ENCODE measurements at regions not wholly inside any gene's neighbourhood (a gene's known extent, or its start where the extent isn't known, plus 50 kb on each side); places are given as distances from the start of the nearest gene placed in this dataset.
"Not testable (repeated sequence)": the region's sequence is repeated elsewhere in the genome, so short reads cannot be mapped to it uniquely, and the experiment has no call there.

DNA sequence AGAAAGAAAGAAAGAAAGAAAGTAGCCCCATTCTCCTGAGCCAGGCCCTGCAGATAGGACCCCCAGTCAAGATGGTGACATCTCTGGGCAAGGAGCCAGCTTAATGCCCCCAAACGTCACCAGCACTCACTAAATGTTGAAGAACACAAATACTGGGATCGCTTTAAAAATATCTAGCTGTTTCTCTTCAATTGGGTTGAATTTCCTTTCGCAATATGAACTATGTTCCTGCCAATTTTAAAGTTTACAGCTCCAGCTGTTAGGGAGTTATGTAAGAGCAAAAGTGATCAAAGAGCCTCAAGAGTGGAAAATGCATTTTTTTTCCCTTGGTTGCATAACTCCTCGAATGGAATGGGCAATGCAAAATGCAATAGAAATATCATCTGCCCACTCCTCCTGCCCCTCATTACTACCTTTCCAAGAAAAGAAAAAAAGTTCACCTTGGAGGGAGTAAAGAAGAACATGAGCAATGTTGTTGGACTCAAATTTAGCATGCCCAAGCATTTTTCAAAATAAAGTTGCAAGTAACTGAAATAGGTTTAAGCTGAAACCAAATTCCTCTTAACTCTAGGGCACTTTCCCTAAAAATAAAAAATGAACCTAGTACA, 244.2 kb upstream of the PIK3R1 start:
- in situ Hi-C loops (cut with HindIII; ENCODE audit: low sequenced_read_pairs) = no loop called here
- DNase-seq (ENCODE audit: low spot score) = no peak

DNA sequence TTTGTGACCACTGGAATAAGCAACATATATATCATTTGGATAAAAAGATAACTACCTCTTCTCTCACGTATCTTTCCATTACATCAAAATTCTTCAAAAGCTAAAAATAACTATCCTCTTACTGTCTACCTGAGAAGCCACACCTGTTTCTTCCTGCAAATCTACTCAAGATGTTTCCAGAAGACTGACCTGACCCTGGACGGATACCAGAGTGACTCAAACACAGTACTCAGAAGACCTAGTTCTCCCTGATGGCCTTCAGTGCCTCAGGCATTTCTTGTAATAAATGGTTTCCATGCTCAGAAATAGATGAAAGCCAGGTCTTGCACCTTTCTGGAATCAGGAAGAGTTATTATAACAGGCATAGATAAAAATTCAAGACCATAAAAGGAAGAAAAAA, 245.9 kb upstream of the PIK3R1 start:
- in situ Hi-C loops (cut with HindIII; ENCODE audit: low sequenced_read_pairs) = no loop called here
- DNase-seq (ENCODE audit: low spot score) = no peak

DNA sequence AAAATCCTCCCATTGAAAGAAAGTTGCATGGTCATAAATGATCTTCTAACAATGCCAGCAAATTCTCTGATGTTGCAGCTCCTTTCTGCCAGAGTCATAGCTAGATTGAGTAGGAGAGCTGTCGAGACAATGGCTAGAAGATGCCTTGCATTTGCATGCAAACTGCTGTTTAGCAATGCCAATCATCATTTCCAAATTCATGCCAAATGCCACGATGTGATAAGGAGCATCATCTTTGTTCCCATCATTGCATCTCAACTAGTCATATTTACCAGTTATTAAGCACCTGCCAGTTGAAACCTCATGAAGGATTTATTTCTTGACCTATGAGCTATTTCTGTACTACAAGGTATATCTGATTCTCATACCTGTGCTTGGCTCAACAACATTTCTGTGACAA, 246.4 kb upstream of the PIK3R1 start:
- in situ Hi-C loops (cut with HindIII; ENCODE audit: low sequenced_read_pairs) = no loop called here
- DNase-seq (ENCODE audit: low spot score) = no peak

DNA sequence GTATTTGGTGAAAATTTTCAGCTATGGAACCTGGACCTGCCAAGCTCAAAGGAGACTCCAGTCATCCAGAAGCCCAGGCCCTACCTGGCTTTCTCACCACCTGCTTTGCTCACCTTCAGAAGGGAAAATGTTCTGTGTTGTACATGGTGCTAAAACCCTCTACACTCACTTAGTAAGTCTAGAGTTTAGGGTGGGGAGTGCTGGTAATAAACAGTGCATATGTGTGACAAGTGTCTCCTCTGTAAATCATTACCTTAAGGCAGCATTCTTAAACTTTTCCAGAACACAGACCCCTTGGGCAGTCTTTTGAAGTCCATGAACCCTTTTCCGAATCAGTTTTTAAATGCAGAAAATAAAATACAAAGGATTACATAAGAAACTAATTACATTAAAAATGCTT, 248.8 kb upstream of the PIK3R1 start:
- DNase-seq (ENCODE audit: low spot score) = no peak
- in situ Hi-C loops (cut with HindIII; ENCODE audit: low sequenced_read_pairs) = no loop called here

DNA sequence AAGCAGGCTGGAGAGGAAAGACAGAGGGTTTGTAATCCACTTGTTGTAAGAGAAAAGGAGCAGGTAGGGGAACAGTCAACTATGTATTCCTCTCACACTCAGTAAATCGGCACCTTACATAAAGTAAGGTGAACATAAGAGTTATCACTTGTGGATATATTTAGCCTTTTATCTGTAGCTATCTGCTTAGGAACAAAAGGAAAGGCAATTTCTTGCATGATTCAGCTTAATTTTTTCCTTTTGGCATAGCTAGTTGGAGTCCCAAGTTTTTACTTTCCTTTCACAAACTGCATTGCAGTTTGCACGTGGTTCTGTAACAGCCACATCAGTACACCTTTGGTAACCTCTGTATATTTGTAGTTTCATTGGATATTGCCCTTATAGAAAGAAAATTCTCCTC, 250.9 kb upstream of the PIK3R1 start:
- DNase-seq (ENCODE audit: low spot score) = no peak
- in situ Hi-C loops (cut with HindIII; ENCODE audit: low sequenced_read_pairs) = no loop called here

DNA sequence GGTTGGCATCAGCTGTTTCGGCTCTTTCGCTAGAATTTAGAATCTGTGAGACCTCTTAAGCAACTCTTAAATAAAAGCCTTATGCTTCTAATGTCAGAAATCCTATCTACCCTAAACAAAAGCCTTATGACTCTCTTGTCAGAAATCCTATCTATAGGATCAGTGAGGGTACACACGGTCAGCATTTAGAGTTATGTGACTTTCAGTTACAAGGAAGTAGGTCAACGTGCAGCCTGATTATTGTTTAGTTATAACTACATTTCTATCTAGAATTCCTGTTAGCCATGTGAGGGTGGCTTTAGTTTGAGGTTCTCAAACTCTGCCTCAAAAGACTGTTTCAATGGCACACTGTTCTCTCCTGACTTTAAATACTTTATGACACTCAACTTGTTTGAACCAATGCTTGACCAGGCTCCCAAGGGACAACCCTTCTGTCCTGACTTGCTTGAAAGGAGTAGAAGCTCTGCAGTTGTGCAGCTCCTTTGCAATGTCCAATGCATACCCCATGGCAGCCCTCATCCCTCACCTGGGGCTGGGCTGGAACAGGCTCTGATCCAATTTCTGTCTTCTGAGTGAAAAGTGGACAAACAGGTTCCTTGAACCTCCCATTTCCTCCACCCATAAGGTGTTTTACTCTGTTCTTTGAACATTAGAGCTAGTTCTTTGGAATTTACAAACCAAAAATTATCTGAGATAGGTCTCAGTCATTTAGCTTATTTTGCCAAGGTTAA, 251.6 kb upstream of the PIK3R1 start:
- in situ Hi-C loops (cut with HindIII; ENCODE audit: low sequenced_read_pairs) = no loop called here
- no peak for DNase-seq (ENCODE audit: low spot score)

DNA sequence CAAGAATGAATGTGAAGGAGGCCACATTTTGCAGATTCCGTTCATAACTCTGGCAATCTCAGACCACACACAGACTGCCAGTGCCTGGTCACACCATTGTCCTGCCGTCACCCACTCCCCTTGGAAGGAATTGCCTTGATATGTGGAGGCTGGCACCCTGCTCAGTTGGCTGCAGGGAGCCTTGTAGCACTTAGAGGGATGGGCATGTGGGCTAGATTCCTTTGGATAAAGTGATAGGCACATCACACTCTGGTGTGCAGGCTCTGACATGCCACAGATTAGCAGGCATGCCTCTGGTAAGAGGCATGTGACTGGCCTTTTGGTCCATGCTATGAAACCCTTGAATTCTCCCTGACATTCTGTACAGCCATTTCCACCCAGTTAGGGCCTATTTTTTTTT, 254.6 kb upstream of the PIK3R1 start:
- in situ Hi-C loops (cut with HindIII; ENCODE audit: low sequenced_read_pairs) = no loop called here
- DNase-seq (ENCODE audit: low spot score) = no peak

DNA sequence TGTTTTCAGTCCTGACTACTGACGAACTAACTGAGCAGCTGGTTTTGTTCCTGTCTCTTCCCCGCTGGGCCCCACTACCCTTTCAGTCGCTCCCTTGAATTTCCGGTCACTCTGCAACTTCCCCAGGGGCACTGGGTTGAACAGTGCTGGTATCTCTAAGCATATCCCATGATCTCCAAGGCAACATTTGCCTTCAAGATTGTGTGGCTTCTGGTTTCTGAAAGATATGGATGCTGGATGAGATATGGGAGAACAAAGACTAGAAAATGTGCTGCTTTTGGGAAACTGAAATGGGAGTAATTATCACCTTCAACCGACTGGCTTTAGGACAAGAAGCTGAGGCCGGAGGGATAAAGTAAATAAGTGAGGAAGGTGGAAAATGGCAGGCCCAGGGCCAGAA, 258.2 kb upstream of the PIK3R1 start:
- in situ Hi-C loops (cut with HindIII; ENCODE audit: low sequenced_read_pairs) = no loop called here

DNA sequence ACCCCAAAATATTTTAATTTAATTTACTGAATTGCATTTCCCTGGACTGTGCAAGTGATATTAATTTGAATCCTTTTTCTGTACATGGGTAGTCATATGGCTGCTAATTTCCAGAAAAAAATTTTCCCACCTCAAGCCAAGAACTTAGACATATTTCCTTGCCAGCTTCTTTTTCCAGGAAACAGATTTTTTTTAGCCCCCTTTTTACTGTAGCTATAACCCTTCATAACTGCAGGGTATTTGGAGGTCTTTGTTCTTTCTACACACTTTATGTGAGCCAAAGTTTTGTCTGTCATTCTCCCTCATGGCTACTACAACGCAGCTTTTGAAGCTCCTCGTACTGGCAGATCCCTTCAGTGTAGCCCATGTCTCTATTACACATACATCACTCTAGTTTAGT, 261.2 kb upstream of the PIK3R1 start:
- in situ Hi-C loops (cut with HindIII; ENCODE audit: low sequenced_read_pairs) = no loop called here

More for the DNA sequence above, 258.2 kb upstream of the PIK3R1 start:
- no peak for DNase-seq (ENCODE audit: low spot score)

DNA sequence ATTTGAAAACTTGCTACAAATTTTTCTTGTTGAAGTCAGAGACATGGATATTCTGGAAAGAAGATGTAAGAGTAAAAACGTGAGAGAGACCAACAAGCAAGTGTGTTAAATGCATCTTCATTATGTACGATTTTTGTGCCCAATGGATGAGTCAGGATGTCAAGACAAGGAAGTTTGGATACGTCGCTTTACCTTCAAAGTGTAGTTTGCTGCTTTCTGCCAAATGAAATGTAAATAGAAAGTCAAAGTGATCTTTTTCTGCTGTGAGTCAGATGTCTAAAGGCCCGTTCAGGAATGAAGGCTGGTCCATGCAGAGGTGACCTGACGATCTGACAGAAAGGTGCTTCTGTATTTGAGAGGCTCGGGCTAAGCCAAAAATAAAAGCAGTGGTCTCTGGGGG, 273.1 kb upstream of the PIK3R1 start:
- in situ Hi-C loops (cut with HindIII; ENCODE audit: low sequenced_read_pairs) = no loop called here
- DNase-seq (ENCODE audit: low spot score) = no peak

More for the DNA sequence above, 261.2 kb upstream of the PIK3R1 start:
- DNase-seq (ENCODE audit: low spot score) = no peak

DNA sequence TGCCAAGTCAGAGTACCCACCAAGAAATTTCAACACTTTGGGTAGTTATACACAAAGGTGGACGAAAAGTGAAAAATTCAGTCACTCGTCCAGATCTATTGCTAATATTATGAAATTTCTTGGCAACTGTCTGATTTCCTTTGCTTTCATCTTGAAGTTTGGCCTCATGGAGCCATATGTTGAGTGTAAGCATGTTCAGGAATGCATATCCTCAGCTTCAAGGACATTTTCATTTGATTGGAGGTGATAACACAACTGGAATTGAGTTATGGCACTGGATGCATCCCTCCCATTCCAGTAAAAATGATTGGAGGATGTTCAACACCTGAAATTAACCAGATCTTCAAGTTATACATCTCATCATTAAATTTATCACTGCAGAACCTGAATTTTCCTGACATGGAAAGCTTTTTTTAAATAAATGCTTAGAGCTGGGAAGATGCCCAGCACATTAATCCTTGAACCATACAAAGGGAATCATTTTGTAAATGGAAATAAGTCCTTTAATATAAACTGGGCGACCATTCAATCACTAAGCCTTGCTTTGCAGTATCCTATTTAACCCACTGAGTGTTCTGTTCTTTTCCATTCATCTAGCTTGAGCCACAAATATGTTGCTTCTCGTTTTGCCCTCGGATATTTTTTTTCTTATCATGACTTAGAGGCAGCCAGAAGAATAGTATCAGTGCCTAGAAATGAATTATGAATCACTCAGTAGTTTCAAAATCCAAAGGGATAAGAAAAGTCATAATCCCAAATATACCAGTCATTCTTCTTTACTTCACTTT, 273.7 kb upstream of the PIK3R1 start:
- in situ Hi-C loops (cut with HindIII; ENCODE audit: low sequenced_read_pairs) = no loop called here
- no peak for DNase-seq (ENCODE audit: low spot score)

DNA sequence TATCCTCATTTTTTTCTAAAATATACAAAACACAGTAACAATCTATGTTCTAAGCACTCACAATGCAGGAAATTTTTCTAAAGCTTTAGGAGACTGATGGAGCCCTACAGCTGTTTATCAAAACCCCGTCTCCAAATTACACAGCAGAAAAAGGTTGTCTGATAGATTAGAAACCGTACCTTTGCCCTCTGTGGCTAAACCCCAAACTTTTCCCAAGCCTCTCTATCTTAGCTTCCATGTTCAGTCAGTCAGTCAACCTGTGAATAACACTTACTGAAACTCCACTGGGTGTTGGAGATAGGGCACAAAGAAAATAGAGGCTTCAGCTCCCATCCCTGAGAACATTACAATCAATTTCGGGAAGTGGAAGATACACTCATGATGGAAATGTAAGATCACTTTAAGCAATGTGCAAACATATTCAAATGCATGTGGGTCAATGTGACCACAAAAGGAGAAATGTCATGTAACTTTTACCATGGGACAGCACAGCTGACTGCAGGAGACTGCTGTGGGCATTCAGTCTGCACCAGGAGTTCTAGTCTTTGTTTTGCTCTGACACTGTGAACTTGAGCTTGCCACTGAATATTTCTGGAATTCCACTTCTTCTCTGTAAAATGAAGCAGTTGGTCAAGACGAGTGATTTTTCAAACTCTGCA, 279.5 kb upstream of the PIK3R1 start:
- DNase-seq (ENCODE audit: low spot score) = no peak
- in situ Hi-C loops (cut with HindIII; ENCODE audit: low sequenced_read_pairs) = no loop called here

DNA sequence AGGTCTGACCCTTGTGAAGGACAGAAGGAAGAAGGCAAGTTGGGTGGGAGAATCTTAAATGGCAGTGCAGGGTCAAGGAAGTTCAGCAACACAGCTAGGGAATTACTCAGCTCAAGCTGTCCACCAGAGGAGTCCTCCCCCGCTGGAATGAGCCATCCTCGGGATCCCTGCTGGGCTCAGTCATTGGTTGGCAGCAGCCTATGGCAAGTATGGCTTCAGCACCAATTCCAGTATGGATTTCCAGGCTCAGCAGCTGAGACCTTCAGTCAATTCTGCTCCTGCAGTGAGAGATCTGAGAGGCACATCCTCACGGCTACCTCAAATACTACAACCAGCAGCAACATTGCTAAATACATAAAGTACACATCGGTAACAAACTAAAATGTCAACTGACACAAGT, 280.6 kb upstream of the PIK3R1 start:
- in situ Hi-C loops (cut with HindIII; ENCODE audit: low sequenced_read_pairs) = no loop called here

DNA sequence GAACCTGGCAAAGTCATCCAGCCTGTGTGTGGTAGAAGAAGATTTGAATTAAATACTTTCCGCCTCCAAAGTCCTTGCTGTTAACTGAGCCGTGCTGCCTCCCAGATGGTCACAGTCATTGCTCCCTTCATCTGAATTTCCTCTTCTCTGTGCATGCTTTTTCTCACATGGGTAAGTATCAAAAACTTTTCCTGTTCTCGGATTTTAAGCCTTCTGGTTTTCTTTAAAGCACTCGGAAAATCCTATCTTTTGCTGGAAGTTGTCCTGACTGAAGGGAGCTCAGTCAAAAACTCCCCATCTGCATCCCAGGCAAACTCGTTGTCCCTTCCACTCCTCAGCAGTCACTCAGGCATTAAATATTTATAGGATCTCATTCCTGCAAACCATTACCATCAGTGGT, 290.0 kb upstream of the PIK3R1 start:
- DNase-seq (ENCODE audit: low spot score) = no peak
- in situ Hi-C loops (cut with HindIII; ENCODE audit: low sequenced_read_pairs) = no loop called here

More for the DNA sequence above, 280.6 kb upstream of the PIK3R1 start:
- DNase-seq (ENCODE audit: low spot score) = no peak

DNA sequence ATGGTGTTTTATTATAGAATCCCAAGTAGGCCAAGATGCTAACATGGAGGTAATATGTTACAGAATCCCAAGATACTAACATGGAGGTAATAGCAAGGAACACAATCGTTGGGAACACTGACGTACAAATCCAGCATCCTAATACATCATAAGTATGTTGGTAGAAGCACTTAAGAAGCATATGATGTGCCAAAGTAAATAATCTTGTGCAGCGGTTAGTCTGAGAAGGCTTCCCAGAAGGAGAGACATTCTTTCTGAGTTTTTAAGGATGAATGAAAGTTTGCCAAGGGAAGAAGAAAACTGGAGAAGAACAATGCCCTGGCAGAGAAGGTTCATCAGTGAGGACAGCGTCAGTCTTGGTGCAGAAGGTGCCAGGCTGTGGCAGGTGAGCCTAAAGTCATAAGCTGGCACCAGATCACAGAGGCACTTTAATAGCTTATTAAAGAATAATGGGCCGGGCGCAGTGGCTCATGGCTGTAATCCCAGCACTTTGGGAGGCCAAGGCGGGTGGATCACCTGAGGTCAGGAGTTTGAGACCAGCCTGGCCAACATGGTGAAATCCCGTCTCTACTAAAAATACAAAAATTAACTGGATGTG, 294.5 kb upstream of the PIK3R1 start:
- in situ Hi-C loops (cut with HindIII; ENCODE audit: low sequenced_read_pairs) = no loop called here
- DNase-seq (ENCODE audit: low spot score) = no peak

DNA sequence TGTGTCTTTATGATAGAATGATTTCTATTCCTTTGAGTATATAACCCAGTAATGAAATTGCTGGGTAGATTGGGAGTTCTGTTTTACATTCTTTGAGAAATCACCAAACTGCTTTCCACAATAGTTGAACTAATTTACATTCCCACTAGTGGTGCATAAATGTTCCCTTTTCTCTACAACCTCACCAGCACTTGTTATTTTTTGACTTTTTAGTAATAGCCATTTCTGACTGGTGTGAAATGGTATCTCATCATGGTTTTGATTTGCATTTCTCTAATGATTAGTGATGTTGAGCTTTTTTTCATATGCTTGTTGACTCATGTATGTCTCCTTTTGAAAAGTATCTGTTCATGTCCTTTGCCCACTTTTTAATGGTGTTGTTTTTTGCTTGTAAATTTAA, 296.0 kb upstream of the PIK3R1 start:
- in situ Hi-C loops (cut with HindIII; ENCODE audit: low sequenced_read_pairs) = not testable (repeated sequence)

DNA sequence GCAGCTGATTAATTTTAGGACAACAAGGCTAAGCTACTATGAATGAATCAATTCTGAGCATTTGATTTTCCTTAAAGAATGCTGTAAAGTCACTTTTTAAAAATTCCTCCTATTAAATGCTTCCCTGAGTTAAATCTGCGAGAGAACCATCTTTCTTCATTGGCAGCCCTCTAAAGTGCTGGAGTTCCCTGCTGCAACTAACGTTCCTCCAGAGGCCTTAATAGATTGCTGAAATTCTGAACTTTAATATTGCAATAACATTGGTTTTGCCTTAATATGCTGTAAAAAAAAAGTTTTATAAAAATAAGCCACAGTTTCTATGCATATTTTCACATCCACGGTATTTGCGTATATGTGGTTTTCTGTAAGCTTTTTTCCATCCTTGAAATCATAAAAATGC, 298.0 kb upstream of the PIK3R1 start:
- DNase-seq (ENCODE audit: low spot score) = no peak
- in situ Hi-C loops (cut with HindIII; ENCODE audit: low sequenced_read_pairs) = no loop called here

More for the DNA sequence above, 296.0 kb upstream of the PIK3R1 start:
- DNase-seq (ENCODE audit: low spot score) = not testable (repeated sequence)

DNA sequence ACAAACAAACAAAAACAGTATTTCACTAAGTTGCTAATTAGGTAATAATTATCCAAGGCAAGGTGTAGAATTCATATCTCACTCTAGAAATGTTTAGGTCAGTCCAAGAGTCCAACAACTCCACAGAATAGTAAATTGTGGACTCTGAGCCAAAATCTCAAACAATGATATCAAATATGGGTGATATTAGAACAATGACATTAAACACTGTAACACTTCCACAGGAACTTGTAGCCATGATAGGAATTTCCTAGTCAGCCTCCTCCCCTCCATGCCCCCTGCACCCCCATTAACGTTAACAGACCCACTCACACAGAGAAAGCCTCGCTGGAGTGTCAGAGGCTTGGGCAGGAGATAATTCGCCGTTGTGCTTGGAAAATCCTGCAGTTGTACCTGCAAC, 305.0 kb upstream of the PIK3R1 start:
- in situ Hi-C loops (cut with HindIII; ENCODE audit: low sequenced_read_pairs) = no loop called here
- DNase-seq (ENCODE audit: low spot score) = no peak

DNA sequence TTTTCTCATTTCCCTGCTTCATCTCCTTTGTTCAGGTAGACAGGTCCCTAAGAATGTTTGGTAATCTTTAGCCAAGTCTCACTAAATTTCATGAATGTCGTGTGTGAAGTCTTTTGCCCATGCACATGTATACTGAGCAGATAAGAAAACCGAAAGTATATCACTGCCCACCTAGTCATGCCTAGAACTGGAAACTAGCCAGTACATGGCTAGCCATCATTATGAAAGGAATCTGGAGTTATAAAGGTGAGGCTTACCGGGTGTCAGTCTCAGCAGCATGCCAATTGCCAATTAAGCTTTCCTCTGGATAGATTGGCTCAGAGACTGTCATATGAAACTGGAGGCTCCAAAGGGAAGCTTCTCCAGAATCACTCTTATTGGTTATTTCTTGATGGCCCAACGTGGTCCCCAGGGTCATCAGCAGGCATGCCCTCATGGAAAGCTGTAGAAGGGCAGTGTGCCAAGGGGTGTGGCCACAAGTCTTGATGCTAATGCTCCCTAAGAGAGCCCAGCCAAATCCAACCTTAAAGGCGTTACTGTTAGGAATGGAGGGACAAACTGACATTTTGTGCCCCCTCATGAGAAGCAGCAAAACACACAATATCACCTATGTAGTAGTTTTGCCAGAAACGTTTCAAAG, 307.3 kb upstream of the PIK3R1 start:
- in situ Hi-C loops (cut with HindIII; ENCODE audit: low sequenced_read_pairs) = no loop called here
- no peak for DNase-seq (ENCODE audit: low spot score)
